ENCODE measurements at regions not wholly inside any gene's neighbourhood (a gene's known extent, or its start where the extent isn't known, plus 50 kb on each side); places are given as distances from the start of the nearest gene placed in this dataset.

DNA sequence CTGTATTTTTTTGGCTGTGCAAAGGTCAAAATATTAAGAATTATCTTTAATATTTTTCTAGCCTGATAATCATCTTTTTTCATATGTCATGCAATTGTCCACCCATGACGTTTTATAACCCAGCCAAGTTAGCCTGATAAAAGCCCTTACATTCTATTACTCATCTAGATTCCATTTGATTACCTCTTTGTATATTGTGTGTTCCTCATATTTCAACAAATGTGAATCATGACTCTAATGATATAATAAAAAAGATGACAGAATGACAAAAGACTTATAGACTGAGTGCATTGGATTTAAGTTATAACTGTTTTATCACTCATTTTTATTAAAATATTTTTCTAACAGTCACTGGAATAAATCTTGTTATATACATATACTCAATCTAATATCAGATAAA is 1560.0 kb upstream of the LRRTM3 start:
- H3K36me3 Mint-ChIP-seq = no peaks in the 10 kb centered on the region
- Histone ChIP-seq H3K79me2 (ENCODE audit: low read depth) (no peaks in the 10 kb centered on the region), H3K27me3 (no peaks in the 10 kb centered on the region), H3K4me3 (no peak overlapping the region), H3K9ac (no peak overlapping the region), H4K20me1 (ENCODE audit: low read depth) (no peaks in the 10 kb centered on the region), H3K27ac (no peak overlapping the region), H3K4me2 (no peak overlapping the region), H3K4me1 (no peaks in the 10 kb centered on the region), H3K9me3 (ENCODE audit: low read depth) (no peaks in the 10 kb centered on the region), H2AFZ (replicated peaks) (no peak overlapping the region), H3K36me3 (no peaks in the 10 kb centered on the region), H3F3A (ENCODE audit: low read depth) (no peaks in the 10 kb centered on the region)
- no peak overlapping the region for H3K27ac Mint-ChIP-seq
- no peak for DNase-seq (ENCODE audit: low spot score)
- H3K4me3 Mint-ChIP-seq = no peak overlapping the region
- no peaks in the 10 kb centered on the region for H3K9me3 Mint-ChIP-seq
- no peaks in the 10 kb centered on the region for H3K4me1 Mint-ChIP-seq
- H3K27me3 Mint-ChIP-seq (ENCODE audit: insufficient read depth, low read depth) = no peaks in the 10 kb centered on the region
- TF ChIP-seq, protein P1, sequence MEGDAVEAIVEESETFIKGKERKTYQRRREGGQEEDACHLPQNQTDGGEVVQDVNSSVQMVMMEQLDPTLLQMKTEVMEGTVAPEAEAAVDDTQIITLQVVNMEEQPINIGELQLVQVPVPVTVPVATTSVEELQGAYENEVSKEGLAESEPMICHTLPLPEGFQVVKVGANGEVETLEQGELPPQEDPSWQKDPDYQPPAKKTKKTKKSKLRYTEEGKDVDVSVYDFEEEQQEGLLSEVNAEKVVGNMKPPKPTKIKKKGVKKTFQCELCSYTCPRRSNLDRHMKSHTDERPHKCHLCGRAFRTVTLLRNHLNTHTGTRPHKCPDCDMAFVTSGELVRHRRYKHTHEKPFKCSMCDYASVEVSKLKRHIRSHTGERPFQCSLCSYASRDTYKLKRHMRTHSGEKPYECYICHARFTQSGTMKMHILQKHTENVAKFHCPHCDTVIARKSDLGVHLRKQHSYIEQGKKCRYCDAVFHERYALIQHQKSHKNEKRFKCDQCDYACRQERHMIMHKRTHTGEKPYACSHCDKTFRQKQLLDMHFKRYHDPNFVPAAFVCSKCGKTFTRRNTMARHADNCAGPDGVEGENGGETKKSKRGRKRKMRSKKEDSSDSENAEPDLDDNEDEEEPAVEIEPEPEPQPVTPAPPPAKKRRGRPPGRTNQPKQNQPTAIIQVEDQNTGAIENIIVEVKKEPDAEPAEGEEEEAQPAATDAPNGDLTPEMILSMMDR (IDR thresholded peaks at IDR 0.05) = no peak
- TF ChIP-seq EZH2 (IDR thresholded peaks at IDR 0.05) (no peak), EZH2phosphoT487 (IDR thresholded peaks at IDR 0.05) (no peak)

DNA sequence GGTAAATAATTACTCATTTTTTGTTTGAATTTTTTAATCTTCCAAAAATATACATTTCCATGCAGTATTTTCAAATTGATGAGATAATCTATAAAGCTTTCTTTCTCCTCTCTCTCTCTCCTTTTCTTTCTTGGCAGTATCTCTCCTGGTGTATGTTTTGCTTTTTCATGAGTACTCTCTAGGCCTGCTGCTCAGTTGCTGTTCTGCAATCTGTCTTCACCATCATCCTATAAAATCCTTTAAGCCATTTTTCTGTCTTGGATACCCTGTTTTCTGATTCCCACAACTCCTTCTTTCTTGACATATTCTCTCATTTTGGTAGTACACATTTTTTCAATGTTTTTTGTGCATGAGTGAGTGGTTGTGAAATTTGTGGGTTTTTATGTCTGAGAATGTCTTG is 1558.1 kb upstream of the LRRTM3 start:
- Histone ChIP-seq H3K27me3 (no peaks in the 10 kb centered on the region), H3K4me2 (no peak overlapping the region), H3K36me3 (no peaks in the 10 kb centered on the region), H3K27ac (no peak overlapping the region), H3K4me3 (no peak overlapping the region), H3F3A (ENCODE audit: low read depth) (no peaks in the 10 kb centered on the region), H2AFZ (replicated peaks) (no peak overlapping the region), H4K20me1 (ENCODE audit: low read depth) (no peaks in the 10 kb centered on the region), H3K79me2 (ENCODE audit: low read depth) (no peaks in the 10 kb centered on the region), H3K9me3 (ENCODE audit: low read depth) (no peaks in the 10 kb centered on the region), H3K9ac (no peak overlapping the region), H3K4me1 (no peaks in the 10 kb centered on the region)
- H3K36me3 Mint-ChIP-seq = no peaks in the 10 kb centered on the region
- H3K27ac Mint-ChIP-seq = no peak overlapping the region
- H3K27me3 Mint-ChIP-seq (ENCODE audit: insufficient read depth, low read depth) = no peaks in the 10 kb centered on the region
- TF ChIP-seq EZH2phosphoT487 (IDR thresholded peaks at IDR 0.05) (no peak), EZH2 (IDR thresholded peaks at IDR 0.05) (no peak)
- TF ChIP-seq, protein P1 (IDR thresholded peaks at IDR 0.05) = no peak
- no peak for DNase-seq (ENCODE audit: low spot score)
- H3K9me3 Mint-ChIP-seq = no peaks in the 10 kb centered on the region
- H3K4me1 Mint-ChIP-seq = no peaks in the 10 kb centered on the region
- no peak overlapping the region for H3K4me3 Mint-ChIP-seq

DNA sequence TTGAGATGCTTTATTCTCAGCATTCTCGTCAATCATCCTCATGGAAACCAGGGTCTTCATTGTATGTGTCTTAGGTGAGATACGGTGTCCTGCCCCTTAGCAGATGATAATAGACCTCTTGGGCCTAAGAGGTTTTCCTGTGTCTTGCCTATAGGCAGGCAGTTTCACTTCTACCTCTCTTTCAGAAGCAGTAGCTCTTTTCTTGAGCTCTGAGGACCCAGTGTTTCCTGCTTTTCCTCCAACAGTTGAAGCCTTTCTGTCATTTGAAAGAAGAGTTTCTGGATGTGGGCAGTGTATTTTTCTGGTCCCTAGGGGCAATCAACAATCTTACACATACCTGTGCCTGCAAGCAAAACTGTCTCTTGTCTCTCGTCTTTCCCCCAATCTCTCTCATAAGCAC is 1550.3 kb upstream of the LRRTM3 start:
- Histone ChIP-seq H4K20me1 (ENCODE audit: low read depth) (no peaks in the 10 kb centered on the region), H3K4me3 (no peak overlapping the region), H3K79me2 (ENCODE audit: low read depth) (no peaks in the 10 kb centered on the region), H3K9me3 (ENCODE audit: low read depth) (no peaks in the 10 kb centered on the region), H3K9ac (no peak overlapping the region), H3K4me2 (no peak overlapping the region), H2AFZ (replicated peaks) (peak overlapping the region; percentile 35), H3F3A (ENCODE audit: low read depth) (no peaks in the 10 kb centered on the region), H3K4me1 (peaks cover 18% of the 10 kb centered on the region), H3K27ac (no peak overlapping the region), H3K27me3 (no peaks in the 10 kb centered on the region), H3K36me3 (no peaks in the 10 kb centered on the region)
- TF ChIP-seq, protein P1 (IDR thresholded peaks at IDR 0.05) = no peak
- TF ChIP-seq EZH2 (IDR thresholded peaks at IDR 0.05) (no peak), EZH2phosphoT487 (IDR thresholded peaks at IDR 0.05) (no peak)
- H3K4me3 Mint-ChIP-seq = no peak overlapping the region
- no peak for DNase-seq (ENCODE audit: low spot score)
- no peaks in the 10 kb centered on the region for H3K9me3 Mint-ChIP-seq
- no peak overlapping the region for H3K27ac Mint-ChIP-seq
- no peaks in the 10 kb centered on the region for H3K36me3 Mint-ChIP-seq
- no peaks in the 10 kb centered on the region for H3K27me3 Mint-ChIP-seq (ENCODE audit: insufficient read depth, low read depth)
- peaks cover 4% of the 10 kb centered on the region for H3K4me1 Mint-ChIP-seq

Data from neural progenitor cell (in vitro differentiated cells).